GM21360 (cell line): ENCODE measurements at regions not wholly inside any gene's neighbourhood (a gene's known extent, or its start where the extent isn't known, plus 50 kb on each side); places are given as distances from the start of the nearest gene placed in this dataset.

Experiments
- ATAC-seq: cut with Tn5 transposase; IDR thresholded peaks from one replicate; pipeline ENCODE4 v1.9.1; 2021; ENCODE audit warnings: mild to moderate bottlenecking, moderate library complexity; ENCODE audit not compliant: unreplicated experiment

DNA sequence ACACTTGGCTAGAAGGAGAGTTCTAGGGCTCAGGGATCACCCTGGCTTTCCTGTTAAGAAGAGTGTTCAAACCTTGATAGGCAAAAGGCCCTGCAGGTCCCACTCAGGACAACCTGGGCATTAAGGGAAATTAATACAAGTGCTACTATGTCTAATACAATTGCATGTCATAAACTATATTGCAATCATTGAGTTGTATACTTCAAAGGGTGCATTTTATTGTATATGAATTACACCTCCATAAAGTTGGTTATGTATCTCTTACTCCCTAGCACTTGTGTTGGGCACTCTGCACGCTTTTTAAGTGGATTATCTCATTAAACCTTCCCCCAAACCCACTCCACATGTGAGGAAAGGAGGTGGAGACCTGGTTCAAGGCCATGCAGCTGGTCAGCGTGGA is 172.1 kb upstream of the GLI2 start:
- no peak for ATAC-seq

GRCh38 chr2:120564213-120565094 is 171.2 kb upstream of the GLI2 start:
- ATAC-seq, result no peak

DNA sequence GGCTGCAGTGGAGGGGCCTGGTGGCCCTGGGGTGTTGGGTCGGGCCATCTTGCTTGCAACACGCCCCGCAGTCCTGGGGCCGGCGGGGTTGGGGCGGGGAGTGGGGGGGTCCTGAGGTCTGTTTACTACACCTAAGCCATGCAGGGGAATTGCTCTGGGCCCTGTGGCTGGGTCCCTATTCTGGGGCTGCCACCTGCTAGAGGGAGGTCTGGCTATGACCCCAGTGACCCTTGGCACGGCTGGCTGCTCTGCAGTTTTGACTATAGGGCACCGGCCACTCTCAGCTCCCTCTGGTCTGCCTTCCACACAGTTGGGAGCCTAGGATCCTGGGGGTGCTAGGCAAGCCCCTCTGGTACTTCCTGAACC is 170.6 kb upstream of the GLI2 start:
- no peak for ATAC-seq

DNA sequence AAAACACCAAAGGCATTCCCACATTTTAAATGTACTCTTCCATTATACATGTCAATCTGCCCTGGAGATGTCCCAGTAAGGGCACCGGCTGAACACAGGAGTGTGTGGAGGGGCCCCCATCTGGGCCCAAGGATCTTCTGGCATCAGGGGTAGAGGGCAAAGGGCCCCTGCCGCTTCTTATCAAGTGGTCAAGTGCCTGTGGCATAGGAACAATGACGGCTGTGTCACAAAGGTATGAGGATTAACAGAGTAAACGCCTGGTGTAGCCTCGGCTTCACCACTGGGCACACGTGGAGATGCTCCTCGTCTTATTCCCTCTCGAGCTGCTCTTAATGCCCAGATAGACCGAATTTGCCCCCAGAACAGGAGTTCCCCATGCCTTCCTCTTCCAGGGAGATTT is 169.7 kb upstream of the GLI2 start:
- no peak for ATAC-seq

GRCh38 chr2:120566331-120567035 is 169.2 kb upstream of the GLI2 start:
- no peak for ATAC-seq

GRCh38 chr2:120567128-120567527 is 168.5 kb upstream of the GLI2 start:
- no peak for ATAC-seq

GRCh38 chr2:120568089-120568974 is 167.3 kb upstream of the GLI2 start:
- ATAC-seq, result no peak

- no peak for ATAC-seq
Measured at GRCh38 chr2:120568975-120569268, 166.7 kb upstream of the GLI2 start.

DNA sequence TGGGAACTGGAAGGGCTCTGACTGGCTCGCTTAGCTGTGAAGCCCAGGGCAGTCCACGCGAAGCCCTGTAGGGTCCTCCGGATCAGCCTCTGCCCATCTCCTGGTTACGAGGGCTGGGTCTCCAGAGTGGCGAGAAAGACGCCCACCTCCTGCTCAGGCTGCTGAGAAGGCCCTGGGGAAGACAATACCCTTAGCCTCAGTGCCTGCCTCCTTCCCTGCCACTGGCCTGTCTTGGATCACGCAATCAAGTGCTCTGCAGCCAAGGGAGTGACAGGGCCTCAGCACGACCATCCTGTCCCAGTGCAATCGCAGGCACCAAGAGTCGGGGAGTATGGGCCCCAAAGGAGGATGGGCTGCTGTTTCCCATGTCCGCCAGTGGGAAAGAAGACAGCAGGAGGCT is 165.7 kb upstream of the GLI2 start:
- no peak for ATAC-seq

- ATAC-seq, result no peak
Measured at GRCh38 chr2:120570546-120570945, 165.1 kb upstream of the GLI2 start.

GRCh38 chr2:120571015-120571728 is 164.5 kb upstream of the GLI2 start:
- ATAC-seq, result no peak

GRCh38 chr2:120572226-120572625 is 163.4 kb upstream of the GLI2 start:
- ATAC-seq, result no peak

DNA sequence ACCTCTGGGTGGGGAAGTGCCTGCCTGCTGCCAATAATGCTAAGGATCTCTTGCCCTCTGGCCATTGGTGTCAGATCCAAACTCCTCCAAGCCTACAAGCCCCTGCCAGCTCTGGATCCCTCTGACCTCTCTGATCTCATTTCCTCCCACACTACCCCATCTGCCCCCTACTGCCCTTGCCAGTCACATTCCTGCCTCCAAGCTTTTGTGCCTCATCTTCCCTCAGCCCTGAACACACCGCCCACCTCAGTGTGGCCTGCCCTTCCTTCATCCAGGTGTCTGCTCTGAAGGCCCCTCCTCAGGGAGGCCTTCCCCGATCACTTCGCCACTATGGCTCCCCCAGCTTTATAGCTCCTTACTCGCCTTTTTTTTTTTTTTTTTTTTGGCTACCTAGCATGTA is 161.0 kb upstream of the GLI2 start:
- no peak for ATAC-seq

- no peak for ATAC-seq
Measured at GRCh38 chr2:120575966-120576365, 159.7 kb upstream of the GLI2 start.

GRCh38 chr2:120576509-120577474 is 158.9 kb upstream of the GLI2 start:
- no peak for ATAC-seq

DNA sequence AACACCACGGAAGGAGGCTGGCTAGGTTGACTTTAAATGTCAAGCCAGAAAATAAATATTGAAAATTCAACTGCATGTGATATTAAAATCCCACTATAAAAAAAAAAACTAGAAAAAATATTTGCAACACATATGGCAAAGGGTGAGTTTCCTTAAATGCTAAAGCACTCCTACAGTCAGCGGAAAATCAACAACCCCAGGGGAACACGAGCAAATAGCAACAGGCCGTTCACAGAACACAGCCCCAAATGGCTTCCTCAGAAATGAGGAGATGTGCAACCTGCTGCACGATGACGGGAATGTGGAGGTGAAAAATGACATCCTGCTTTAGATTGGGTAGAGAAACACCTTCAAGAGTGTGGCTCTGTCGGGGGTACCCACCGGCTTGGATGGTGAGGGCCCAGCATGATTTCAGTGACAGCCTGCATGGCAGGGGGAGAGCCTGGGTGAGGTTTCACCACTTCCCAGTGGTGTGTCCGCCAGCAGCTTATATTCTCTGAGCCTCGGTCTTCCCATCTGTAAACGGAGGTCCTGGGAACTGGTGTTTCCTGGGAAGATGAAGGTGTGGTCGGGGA is 157.9 kb upstream of the GLI2 start:
- no peak for ATAC-seq

GRCh38 chr2:120578576-120579352 is 156.9 kb upstream of the GLI2 start:
- ATAC-seq, result no peak

GRCh38 chr2:120579916-120580685 is 155.6 kb upstream of the GLI2 start:
- ATAC-seq, result no peak
